CD4-positive, alpha-beta T cell treated with Interleukin-2 at 100 ng/mL for 4 hours (primary cell): ENCODE measurements at regions not wholly inside any gene's neighbourhood (a gene's known extent, or its start where the extent isn't known, plus 50 kb on each side); places are given as distances from the start of the nearest gene placed in this dataset.
"Not testable (repeated sequence)": the region's sequence is repeated elsewhere in the genome, so short reads cannot be mapped to it uniquely, and the experiment has no call there.

Experiments
- DNase-seq: peaks from one replicate; pipeline ENCODE4 v3.0.0-alpha.2; 2020; ENCODE audit warnings: low spot score

- no peak for DNase-seq
These were observed 101.0 kb upstream of the PTPN3 start for GRCh38 chr9:109599131-109599530.

GRCh38 chr9:109599711-109600110 lies 101.6 kb upstream of the PTPN3 start:
- no peak for DNase-seq

DNA sequence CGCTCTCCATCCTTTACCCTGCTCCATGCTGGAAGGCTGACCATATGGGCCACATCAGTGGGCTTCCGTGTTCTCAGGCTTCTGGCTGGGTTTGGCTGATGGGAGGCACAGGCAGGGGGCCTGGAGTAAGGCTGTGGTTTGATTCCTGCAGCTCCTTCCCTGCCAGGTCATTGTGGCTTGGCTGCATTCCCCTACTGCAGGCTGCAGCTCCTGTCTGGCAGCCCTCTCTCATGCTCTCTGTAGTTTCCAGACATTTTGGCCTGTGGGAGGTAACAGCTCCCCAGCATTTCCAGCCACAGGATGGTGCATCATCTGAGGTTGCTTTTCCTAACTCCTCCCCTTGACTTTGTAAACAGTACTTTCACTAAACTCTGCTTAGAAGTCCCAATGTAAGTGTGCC lies 102.0 kb upstream of the PTPN3 start:
- DNase-seq = no peak

DNA sequence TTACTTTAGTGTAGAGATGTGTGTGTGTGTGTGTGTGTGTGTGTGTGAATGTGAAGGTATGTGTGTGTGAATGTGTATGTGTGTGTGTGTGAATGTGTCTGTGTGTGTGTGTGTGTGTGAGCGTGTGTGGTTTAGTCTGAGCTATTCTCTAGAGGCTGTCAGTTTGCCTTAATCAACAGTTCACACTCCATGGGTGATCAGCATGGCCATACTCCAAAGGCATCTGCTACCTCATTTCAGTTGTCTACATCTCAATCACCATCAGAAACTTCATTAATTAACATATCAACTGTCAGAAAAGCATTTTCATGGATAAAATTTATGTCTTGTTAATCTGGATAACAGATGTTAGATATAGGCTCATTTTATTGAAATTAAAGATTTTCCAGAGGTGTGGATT lies 103.1 kb upstream of the PTPN3 start:
- DNase-seq = no peak

GRCh38 chr9:109602987-109603386 lies 104.9 kb upstream of the PTPN3 start:
- DNase-seq = no peak

DNA sequence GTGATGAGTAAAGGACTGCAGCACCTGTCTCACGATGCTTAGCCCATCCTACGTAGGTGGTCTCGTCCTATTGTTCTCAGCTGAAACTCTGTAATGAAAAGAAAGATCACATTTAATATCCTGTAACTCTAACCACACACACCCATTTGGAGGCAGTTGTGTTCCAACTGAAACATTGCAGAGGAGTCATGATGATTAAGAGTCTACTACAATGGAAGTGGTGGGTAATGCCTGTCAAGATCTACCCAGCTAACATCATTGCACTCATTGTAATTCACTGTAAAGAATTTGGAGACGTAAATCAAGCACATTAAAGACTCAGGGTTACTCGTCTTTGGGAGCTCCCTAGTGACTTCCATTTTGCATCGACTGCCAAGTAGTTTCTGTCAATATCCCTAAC lies 106.0 kb upstream of the PTPN3 start:
- DNase-seq = no peak

- DNase-seq = no peak
These were observed 106.7 kb upstream of the PTPN3 start for GRCh38 chr9:109604781-109605180.

DNA sequence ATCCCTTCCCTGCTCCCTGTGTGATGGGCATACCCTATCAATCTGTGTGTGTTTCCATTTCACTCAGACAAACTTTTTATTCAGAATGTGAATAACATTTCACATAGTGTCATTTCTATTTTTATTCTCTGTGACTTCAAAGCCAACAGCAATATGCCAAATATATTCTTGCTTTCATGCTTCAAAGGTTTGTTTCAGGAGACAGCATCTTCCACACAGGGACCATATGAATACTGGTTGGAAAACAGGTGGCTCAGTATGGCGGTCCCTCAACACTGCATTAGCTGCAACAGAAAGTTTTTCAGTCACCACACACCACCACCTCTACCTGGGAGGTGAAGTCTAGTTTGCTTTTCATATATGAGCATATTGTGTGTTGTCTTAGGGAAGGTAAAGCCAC lies 111.0 kb upstream of the PTPN3 start:
- no peak for DNase-seq

DNA sequence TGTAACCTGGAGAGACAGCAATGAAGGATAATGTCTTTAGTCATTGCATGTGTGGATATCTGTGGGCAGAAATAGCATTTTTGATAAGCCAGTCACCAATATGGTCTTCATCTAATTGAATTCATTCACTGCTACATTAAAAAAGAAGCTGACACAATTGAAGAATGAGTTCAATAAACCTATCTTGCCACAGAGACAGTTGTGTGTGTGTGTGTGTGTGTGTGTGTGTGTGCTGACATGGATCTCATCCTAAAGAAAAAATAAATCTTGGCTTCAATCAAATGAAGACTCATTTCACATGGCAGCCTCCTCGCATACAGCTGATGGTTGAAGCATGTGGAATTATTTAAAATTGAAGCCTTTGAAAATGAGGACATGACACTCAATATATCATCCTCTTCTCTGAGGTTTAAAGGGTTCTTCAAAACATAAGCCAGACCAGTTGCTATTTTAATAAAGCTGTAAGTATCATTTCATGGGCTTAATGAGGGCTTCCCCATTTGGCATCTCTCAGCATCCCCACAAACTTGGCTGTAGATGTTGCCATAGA lies 118.5 kb upstream of the PTPN3 start:
- no peak for DNase-seq

DNA sequence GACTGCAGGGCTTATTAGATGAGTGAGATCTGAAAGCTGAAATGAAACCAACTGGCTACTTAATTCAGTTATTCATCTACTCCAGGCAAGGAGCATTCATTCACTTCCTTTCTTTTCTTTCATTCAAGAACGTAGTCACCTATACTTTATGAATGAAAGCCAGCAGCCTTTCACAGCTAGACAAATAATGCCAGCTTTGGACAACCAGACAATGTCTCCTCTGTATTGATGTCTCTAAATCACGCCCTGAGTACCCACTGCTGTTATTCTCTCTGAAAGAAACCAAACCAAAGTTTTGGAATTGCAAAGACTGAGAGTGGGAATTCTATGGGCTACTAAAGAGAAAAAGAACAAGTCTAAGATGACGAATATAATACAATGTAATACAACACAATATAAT lies 121.2 kb upstream of the PTPN3 start:
- DNase-seq = no peak

DNA sequence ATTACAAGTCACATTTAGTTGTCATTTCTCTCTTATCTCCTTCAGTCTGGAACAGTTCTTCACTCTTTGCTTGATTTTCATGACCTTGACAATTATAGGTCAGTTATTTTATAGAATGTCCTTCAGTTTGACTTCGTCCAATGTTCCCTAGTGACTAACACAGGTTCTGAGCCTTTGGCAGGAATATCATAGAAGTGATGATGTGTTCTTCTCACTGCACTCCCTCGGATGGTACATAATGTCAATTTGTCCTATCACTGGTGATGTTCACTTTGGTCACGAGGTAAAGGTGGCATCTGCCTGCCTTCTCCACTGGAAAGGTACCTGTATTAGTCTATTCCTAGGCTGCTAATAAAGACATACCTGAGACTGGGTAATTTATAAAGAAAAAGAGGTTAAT lies 126.0 kb upstream of the PTPN3 start:
- DNase-seq = no peak

GRCh38 chr9:109624896-109625295 lies 126.8 kb upstream of the PTPN3 start:
- no peak for DNase-seq

DNA sequence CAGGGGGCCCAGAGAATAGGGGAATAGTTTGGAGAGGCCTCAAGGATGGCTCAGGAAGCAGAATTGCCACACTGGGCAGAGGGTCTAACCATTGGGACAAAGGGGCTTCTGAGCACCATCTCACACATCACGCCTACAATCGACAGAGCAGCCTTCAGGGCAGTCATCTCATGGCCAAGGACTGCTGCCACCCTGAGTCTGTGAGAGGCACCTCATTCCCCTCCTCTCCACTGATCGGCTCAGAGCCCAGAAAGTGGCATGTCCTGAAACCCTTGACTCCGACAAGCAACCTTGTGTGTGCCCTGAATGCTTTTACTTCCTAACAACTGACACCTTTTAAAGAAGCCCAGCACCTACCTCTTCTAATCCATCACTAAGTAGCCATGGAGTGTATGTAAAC lies 128.9 kb upstream of the PTPN3 start:
- no peak for DNase-seq

GRCh38 chr9:109629615-109630014 lies 131.5 kb upstream of the PTPN3 start:
- DNase-seq = no peak

DNA sequence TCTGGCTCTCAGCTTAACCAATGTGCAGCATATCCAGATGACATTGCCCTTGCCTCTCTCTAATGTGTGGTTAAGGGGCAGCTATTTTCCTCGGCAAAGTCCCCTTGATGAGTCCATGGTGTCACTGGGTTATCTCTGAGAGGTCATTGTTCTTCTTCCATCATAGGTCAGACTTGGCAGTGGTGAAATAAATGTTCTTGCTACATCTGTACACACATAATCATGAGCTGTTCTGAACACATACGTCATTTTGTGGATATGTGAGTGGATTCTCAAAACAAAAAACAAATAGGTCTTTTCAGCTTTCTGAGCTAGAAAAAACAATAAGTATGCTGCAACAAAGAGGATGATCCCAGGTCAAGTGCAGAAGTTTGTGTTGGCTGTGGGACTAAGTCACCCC lies 134.7 kb upstream of the PTPN3 start:
- no peak for DNase-seq

- DNase-seq = no peak
These were observed 140.1 kb upstream of the PALM2AKAP2 start for GRCh38 chr9:109639674-109640579.

- no peak for DNase-seq
These were observed 139.2 kb upstream of the PALM2AKAP2 start for GRCh38 chr9:109640580-109641371.

GRCh38 chr9:109641372-109641659 lies 138.7 kb upstream of the PALM2AKAP2 start:
- no peak for DNase-seq

GRCh38 chr9:109652112-109652511 lies 127.9 kb upstream of the PALM2AKAP2 start:
- no peak for DNase-seq

DNA sequence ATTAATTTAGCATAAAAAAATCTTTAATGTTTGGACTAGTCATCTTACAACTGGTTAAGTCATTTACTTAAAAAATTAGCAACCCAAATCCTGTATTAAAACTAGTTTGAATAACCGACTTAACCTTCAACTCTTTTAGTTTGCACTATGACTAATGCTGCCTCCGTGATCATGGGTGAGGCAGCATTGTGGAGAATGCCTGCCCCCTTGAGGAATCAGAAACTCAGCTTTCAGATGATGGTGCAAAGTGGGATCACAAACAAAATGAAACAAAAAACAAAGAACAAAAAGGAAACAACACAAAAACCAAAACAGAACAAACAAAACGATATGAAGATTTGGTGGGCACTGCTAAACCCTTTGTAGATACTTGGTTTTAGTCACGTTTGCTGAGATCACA lies 127.0 kb upstream of the PALM2AKAP2 start:
- DNase-seq = no peak

- no peak for DNase-seq
These were observed 126.5 kb upstream of the PALM2AKAP2 start for GRCh38 chr9:109653470-109653869.

- not testable (repeated sequence) for DNase-seq
These were observed 116.0 kb upstream of the PALM2AKAP2 start for GRCh38 chr9:109663978-109664377.

DNA sequence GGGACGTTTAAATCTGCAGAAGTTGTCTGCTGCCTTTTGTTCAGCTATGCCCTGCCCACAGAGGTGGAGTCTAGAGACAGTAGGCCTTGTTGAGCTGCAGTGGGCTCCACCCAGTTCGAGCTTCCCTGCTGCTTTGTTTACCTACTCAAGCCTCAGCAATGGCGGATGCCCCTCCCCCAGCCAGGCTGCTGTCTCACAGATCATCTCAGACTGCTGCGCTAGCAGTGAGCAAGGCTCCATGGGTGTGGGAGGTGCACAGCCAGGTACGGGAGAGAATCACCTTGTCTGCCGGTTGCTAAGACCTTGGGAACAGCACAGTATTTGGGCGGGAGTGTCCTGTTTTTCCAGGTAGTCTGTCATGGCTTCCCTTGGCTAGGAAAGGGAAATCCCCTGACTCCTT lies 114.3 kb upstream of the PALM2AKAP2 start:
- DNase-seq = not testable (repeated sequence)
